HCT116 (cell line): ENCODE measurements at regions not wholly inside any gene's neighbourhood (a gene's known extent, or its start where the extent isn't known, plus 50 kb on each side); places are given as distances from the start of the nearest gene placed in this dataset.

ENCODE experiments used
- ATF3 ChIP-seq: IDR thresholded peaks from 2 replicates; pipeline ENCODE4 v1.6.1; 2012
- CTCF ChIP-seq, 3 experiments: fragments of 200-600 bp in 1 of 3; sonication (generic) in 1 of 3; IDR thresholded peaks in 2 of 3; conservative IDR thresholded peaks in 1 of 3; 2 replicates each; pipeline ENCODE4 v1.5.1; 2012 to 2017; ENCODE audit warnings: low read depth in 2 of 3, low read length in 2 of 3, antibody characterized with exemption in 1 of 3, borderline replicate concordance in 1 of 3, control low read depth in 1 of 3, mild to moderate bottlenecking in 1 of 3, mixed read lengths in 1 of 3, mixed run types in 1 of 3, moderate library complexity in 1 of 3; ENCODE audit not compliant: insufficient read depth in 1 of 3
- EGR1 ChIP-seq: IDR thresholded peaks from 2 replicates; pipeline ENCODE4 v1.6.1; 2012; ENCODE audit warnings: low read depth
- POLR2A ChIP-seq: IDR thresholded peaks from 2 replicates; pipeline ENCODE4 v1.7.0; 2011; ENCODE audit warnings: borderline replicate concordance; ENCODE audit not compliant: insufficient read depth, insufficient read length; ENCODE audit errors: extremely low read depth
- POLR2AphosphoS5 ChIP-seq: IDR thresholded peaks from 2 replicates; pipeline ENCODE4 v1.6.1; 2011; ENCODE audit warnings: mild to moderate bottlenecking, low read depth, low read length, moderate library complexity
- REST ChIP-seq: IDR thresholded peaks from 2 replicates; pipeline ENCODE4 v1.6.1; 2012; ENCODE audit warnings: low read depth
- SIN3A ChIP-seq: IDR thresholded peaks from 2 replicates; pipeline ENCODE4 v1.6.1; 2012; ENCODE audit warnings: low read depth
- SRF ChIP-seq: IDR thresholded peaks from 2 replicates; pipeline ENCODE4 v1.6.1; 2012; ENCODE audit warnings: low read depth
- TF ChIP-seq, protein P1 (sequence below): IDR thresholded peaks from 2 replicates; pipeline ENCODE4 v1.6.1; 2011; ENCODE audit warnings: mild to moderate bottlenecking, low read length, moderate library complexity; ENCODE audit not compliant: insufficient replicate concordance; ENCODE audit errors: extremely low read depth

DNA sequence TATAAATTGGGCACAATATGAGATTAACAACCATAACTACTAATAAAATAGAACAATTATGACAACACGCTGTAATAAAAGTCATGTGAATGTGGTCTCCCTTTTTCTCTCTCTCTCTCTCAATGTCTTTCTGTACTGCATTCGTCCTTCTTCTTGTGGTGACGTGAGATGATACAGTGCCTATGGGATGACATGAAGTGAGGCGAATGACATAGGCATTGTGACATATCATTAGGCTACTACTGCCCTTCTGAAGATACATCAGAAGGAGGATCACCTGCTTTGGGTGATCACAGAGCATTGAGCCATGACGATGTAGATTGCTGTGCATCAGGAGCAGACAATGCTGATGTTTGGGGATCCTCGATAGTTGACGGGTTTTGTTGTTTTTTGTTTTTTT lies 171.6 kb downstream of the HERPUD2 start:
- no peak for TF ChIP-seq CTCF (IDR thresholded peaks at IDR 0.05 in 2 of 3, conservative IDR thresholded peaks at IDR 0.05 in 1 of 3; ENCODE audit: borderline replicate concordance in 1 of 3, insufficient read depth in 1 of 3, low read depth in 2 of 3, low read length in 2 of 3)
- no peak for TF ChIP-seq ATF3
- no peak for TF ChIP-seq SIN3A
- no peak for TF ChIP-seq SRF
- no peak for TF ChIP-seq EGR1
- TF ChIP-seq, protein P1, sequence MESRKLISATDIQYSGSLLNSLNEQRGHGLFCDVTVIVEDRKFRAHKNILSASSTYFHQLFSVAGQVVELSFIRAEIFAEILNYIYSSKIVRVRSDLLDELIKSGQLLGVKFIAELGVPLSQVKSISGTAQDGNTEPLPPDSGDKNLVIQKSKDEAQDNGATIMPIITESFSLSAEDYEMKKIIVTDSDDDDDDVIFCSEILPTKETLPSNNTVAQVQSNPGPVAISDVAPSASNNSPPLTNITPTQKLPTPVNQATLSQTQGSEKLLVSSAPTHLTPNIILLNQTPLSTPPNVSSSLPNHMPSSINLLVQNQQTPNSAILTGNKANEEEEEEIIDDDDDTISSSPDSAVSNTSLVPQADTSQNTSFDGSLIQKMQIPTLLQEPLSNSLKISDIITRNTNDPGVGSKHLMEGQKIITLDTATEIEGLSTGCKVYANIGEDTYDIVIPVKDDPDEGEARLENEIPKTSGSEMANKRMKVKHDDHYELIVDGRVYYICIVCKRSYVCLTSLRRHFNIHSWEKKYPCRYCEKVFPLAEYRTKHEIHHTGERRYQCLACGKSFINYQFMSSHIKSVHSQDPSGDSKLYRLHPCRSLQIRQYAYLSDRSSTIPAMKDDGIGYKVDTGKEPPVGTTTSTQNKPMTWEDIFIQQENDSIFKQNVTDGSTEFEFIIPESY: no peak
- no peak for TF ChIP-seq POLR2AphosphoS5
- no peak for TF ChIP-seq REST
- TF ChIP-seq POLR2A: no peak
